GM12878 (cell line): ENCODE measurements at regions not wholly inside any gene's neighbourhood (a gene's known extent, or its start where the extent isn't known, plus 50 kb on each side); places are given as distances from the start of the nearest gene placed in this dataset.

Experiments used
- ATAC-seq: fragments of 200-7000 bp; cut with Tn5 transposase; 3 replicates; pipeline ENCODE4 v1.9.1; 2020; ENCODE audit warnings: mild to moderate bottlenecking, moderate library complexity
- BruUV-seq: library from RNA; stranded (reverse); fragments of 400-500 nt; replicated peaks from 2 replicates; lab custom pipeline; 2021; lab: Mats Ljungman, UMichigan
- CTCF ChIA-PET: fragments of 300-600 bp; sonication (Branson Sonifier 250); formaldehyde crosslinking; extraction: SDS; loops from one replicate; lab custom pipeline; 2021; ENCODE audit warnings: inconsistent platforms; lab: Yijun Ruan, JAX
- POLR2A ChIA-PET: fragments of 350-600 bp; formaldehyde crosslinking; extraction: SDS; loops from one replicate; lab custom pipeline; 2021; ENCODE audit warnings: inconsistent platforms; lab: Charles Lee
- RAD21 ChIA-PET: fragments of 300-600 bp; sonication (Branson Sonifier 250); formaldehyde crosslinking; loops from one replicate; lab custom pipeline; 2023; ENCODE audit warnings: antibody characterized with exemption; ENCODE audit not compliant: unreplicated experiment; lab: Charles Lee
- SMC1A ChIA-PET: fragments of 300-600 bp; sonication (Branson Sonifier 250); formaldehyde crosslinking; loops from one replicate; lab custom pipeline; 2023; ENCODE audit not compliant: unreplicated experiment, uncharacterized antibody; lab: Charles Lee
- DNase-seq: peaks from one replicate; pipeline ENCODE4 v3.0.0-alpha.2; 2011; ENCODE audit warnings: low read depth, low spot score
- FAIRE-seq: peaks from 3 replicates; lab custom pipeline; 2011; peaks lifted over from hg19 to GRCh38; lab: Jason Lieb, UNC
- H2AFZ ChIP-seq: 2 replicates; pipeline ENCODE4 v1.6.0; 2011; ENCODE audit warnings: low read depth, low read length, control low read depth; ENCODE audit not compliant: control insufficient read depth
- H3K27ac ChIP-seq: 2 replicates; pipeline ENCODE4 v1.5.1; 2011; ENCODE audit warnings: control low read depth; ENCODE audit not compliant: control insufficient read depth, insufficient read depth
- H3K27me3 ChIP-seq, 2 experiments: replicated peaks in 1 of 2; 2 replicates each; pipeline versions ENCODE4 v1.6.0 to v1.6.1; 2011; ENCODE audit warnings: low read length in 1 of 2; ENCODE audit not compliant: control insufficient read depth in 2 of 2, insufficient read depth in 2 of 2
- H3K36me3 ChIP-seq, 2 experiments: 2 replicates each; pipeline ENCODE4 v1.5.1; 2011; ENCODE audit warnings: low read length in 1 of 2; ENCODE audit not compliant: control insufficient read depth in 2 of 2, insufficient read depth in 2 of 2
- H3K4me1 ChIP-seq: 2 replicates; pipeline ENCODE4 v1.6.1; 2011; ENCODE audit warnings: mild to moderate bottlenecking, low read length, moderate library complexity, mixed read lengths; ENCODE audit not compliant: control insufficient read depth, insufficient read depth
- H3K4me2 ChIP-seq: 2 replicates; pipeline ENCODE4 v1.6.0; 2011; ENCODE audit warnings: control low read depth; ENCODE audit not compliant: control insufficient read depth, insufficient read depth
- H3K4me3 ChIP-seq: fragments of 200-600 bp; sonication (generic); 2 replicates; pipeline ENCODE4 v1.5.1; 2016
- H3K79me2 ChIP-seq: 2 replicates; pipeline ENCODE4 v1.6.0; 2011; ENCODE audit warnings: low read length; ENCODE audit not compliant: control insufficient read depth, insufficient read depth
- H3K9ac ChIP-seq: 2 replicates; pipeline ENCODE4 v1.8.0; 2011; ENCODE audit warnings: low read length, control low read depth, mixed read lengths; ENCODE audit not compliant: control insufficient read depth, insufficient read depth
- H3K9me3 ChIP-seq: replicated peaks from 3 replicates; pipeline ENCODE4 v1.5.1; 2011; ENCODE audit warnings: mild to moderate bottlenecking, low read length; ENCODE audit not compliant: control insufficient read depth, insufficient read depth
- H4K20me1 ChIP-seq: 2 replicates; pipeline ENCODE4 v1.6.0; 2011; ENCODE audit not compliant: control insufficient read depth, insufficient read depth
- BCL11A ChIP-seq: IDR thresholded peaks from 2 replicates; pipeline ENCODE4 v1.6.1; 2011; ENCODE audit warnings: low read depth, low read length
- CREB1 ChIP-seq: IDR thresholded peaks from 2 replicates; pipeline ENCODE4 v1.6.1; 2012; ENCODE audit warnings: low read depth, mild to moderate bottlenecking, inconsistent platforms
- EGR1 ChIP-seq, 2 experiments: IDR thresholded peaks; 1 replicate in 1 of 2; 2 replicates in 1 of 2; pipeline ENCODE4 v1.6.1; 2011 to 2012; ENCODE audit warnings: low read depth in 2 of 2, low read length in 2 of 2, borderline replicate concordance in 1 of 2, mild to moderate bottlenecking in 1 of 2, moderate library complexity in 1 of 2
- FOS ChIP-seq: IDR thresholded peaks from 3 replicates; pipeline ENCODE4 v1.6.1; 2011; ENCODE audit warnings: borderline replicate concordance; ENCODE audit not compliant: insufficient read length; ENCODE audit errors: extremely low read depth
- POLR2AphosphoS2 ChIP-seq: IDR thresholded peaks from 2 replicates; pipeline ENCODE4 v1.6.1; 2011; ENCODE audit warnings: low read depth, mild to moderate bottlenecking, low read length, improper control_type of control experiment, moderate library complexity
- RCOR1 ChIP-seq: conservative IDR thresholded peaks from 2 replicates; pipeline ENCODE4 v1.6.1; 2012; ENCODE audit warnings: low read depth, low read length, improper control_type of control experiment
- RFX5 ChIP-seq: IDR thresholded peaks from 2 replicates; pipeline ENCODE4 v1.6.1; 2011; ENCODE audit warnings: low read depth, low read length, improper control_type of control experiment
- SUZ12 ChIP-seq: fragments of 200-600 bp; sonication (generic); IDR thresholded peaks from one replicate; pipeline ENCODE4 v1.6.1; 2018; ENCODE audit warnings: antibody characterized with exemption, mild to moderate bottlenecking; ENCODE audit not compliant: unreplicated experiment
- TCF7 ChIP-seq: IDR thresholded peaks from 2 replicates; pipeline ENCODE4 v1.6.1; 2014; ENCODE audit warnings: antibody characterized with exemption, borderline replicate concordance
- YBX1 ChIP-seq: fragments of 450-650 bp; IDR thresholded peaks from 2 replicates; pipeline ENCODE4 v1.6.1; 2016; ENCODE audit warnings: antibody characterized with exemption
- ZNF384 ChIP-seq: IDR thresholded peaks from 2 replicates; pipeline ENCODE4 v1.6.1; 2012; ENCODE audit warnings: low read depth, mild to moderate bottlenecking, low read length, improper control_type of control experiment, borderline replicate concordance
- in situ Hi-C: fragments of 300-500 bp; cut with MboI; formaldehyde crosslinking; loops from 9 replicates; pipeline ENCODE4 v1.14.3; 2018; ENCODE audit warnings: mixed read lengths
- intact Hi-C: fragments of 100-400 bp; cut with micrococcal nuclease; formaldehyde crosslinking; loops from one replicate; pipeline ENCODE4 v1.14.2; 2022; ENCODE audit not compliant: unreplicated experiment
- TF ChIP-seq, protein P1 (sequence below): fragments of 450-650 bp; formaldehyde crosslinking; IDR thresholded peaks from 2 replicates; pipeline ENCODE4 v1.4.0; 2020; ENCODE audit warnings: mild to moderate bottlenecking, moderate library complexity
- TF ChIP-seq, protein P2 (sequence below): IDR thresholded peaks from 2 replicates; pipeline ENCODE4 v1.6.1; 2012; ENCODE audit warnings: mild to moderate bottlenecking, low read depth, low read length
- TF ChIP-seq, protein P3 (sequence below): fragments of 450-650 bp; conservative IDR thresholded peaks from 2 replicates; pipeline ENCODE4 v1.6.1; 2017; ENCODE audit warnings: mild to moderate bottlenecking, moderate library complexity
- TF ChIP-seq, protein P4 (sequence below): IDR thresholded peaks from 2 replicates; pipeline ENCODE4 v1.6.1; 2012; ENCODE audit warnings: low read depth, low read length, improper control_type of control experiment

DNA sequence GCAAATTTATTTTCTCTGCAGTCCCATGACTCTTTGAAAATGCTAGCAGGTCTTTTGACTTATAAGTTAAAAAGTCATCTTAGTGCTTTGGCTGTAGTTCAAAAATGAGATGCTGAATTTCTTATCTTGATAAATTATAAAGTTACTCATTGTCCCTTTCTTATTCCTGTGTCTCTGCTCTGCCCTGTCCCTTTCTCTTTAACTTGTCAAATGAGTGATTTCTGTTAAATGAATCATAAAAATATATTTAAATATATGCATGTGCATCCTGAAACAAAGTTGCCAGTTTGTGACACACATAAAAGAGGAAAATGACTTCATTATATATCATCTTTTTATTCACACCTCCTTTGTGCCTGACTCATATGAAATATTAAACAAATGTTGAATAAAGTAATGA is 1097.3 kb upstream of the EPHA6 start:
- Histone ChIP-seq H3K9me3 (no peaks in the 10 kb centered on the region), H3K27me3 (no peaks in the 10 kb centered on the region), H2AFZ (no peak overlapping the region), H3K9ac (no peak overlapping the region), H3K4me3 (no peak overlapping the region), H3K4me2 (no peak overlapping the region), H3K27ac (no peak overlapping the region), H3K79me2 (no peaks in the 10 kb centered on the region)
- ChIA-PET SMC1A (no interaction called here), POLR2A (no interaction called here), CTCF (interaction anchor here (0.6 kb wide), 1 partner anchor 1415 kb away, joined by 3 read pairs; no protein-coding TSS in a partner anchor)
- intact Hi-C loops = no loop called here
- no TSS peak for BruUV-seq
- TF ChIP-seq BCL11A (no peak), EGR1 (IDR thresholded peaks at IDR 0.05; ENCODE audit: borderline replicate concordance in 1 of 2, low read depth in 2 of 2, low read length in 2 of 2) (no peak), CREB1 (no peak), ZNF384 (no peak), RCOR1 (no peak), SUZ12 (no peak), FOS (no peak), RFX5 (no peak), POLR2AphosphoS2 (no peak), TCF7 (no peak), YBX1 (no peak)
- TF ChIP-seq, protein P1, sequence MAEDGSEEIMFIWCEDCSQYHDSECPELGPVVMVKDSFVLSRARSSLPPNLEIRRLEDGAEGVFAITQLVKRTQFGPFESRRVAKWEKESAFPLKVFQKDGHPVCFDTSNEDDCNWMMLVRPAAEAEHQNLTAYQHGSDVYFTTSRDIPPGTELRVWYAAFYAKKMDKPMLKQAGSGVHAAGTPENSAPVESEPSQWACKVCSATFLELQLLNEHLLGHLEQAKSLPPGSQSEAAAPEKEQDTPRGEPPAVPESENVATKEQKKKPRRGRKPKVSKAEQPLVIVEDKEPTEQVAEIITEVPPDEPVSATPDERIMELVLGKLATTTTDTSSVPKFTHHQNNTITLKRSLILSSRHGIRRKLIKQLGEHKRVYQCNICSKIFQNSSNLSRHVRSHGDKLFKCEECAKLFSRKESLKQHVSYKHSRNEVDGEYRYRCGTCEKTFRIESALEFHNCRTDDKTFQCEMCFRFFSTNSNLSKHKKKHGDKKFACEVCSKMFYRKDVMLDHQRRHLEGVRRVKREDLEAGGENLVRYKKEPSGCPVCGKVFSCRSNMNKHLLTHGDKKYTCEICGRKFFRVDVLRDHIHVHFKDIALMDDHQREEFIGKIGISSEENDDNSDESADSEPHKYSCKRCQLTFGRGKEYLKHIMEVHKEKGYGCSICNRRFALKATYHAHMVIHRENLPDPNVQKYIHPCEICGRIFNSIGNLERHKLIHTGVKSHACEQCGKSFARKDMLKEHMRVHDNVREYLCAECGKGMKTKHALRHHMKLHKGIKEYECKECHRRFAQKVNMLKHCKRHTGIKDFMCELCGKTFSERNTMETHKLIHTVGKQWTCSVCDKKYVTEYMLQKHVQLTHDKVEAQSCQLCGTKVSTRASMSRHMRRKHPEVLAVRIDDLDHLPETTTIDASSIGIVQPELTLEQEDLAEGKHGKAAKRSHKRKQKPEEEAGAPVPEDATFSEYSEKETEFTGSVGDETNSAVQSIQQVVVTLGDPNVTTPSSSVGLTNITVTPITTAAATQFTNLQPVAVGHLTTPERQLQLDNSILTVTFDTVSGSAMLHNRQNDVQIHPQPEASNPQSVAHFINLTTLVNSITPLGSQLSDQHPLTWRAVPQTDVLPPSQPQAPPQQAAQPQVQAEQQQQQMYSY (CRISPR knock-in tag) = no peak
- TF ChIP-seq, protein P2, sequence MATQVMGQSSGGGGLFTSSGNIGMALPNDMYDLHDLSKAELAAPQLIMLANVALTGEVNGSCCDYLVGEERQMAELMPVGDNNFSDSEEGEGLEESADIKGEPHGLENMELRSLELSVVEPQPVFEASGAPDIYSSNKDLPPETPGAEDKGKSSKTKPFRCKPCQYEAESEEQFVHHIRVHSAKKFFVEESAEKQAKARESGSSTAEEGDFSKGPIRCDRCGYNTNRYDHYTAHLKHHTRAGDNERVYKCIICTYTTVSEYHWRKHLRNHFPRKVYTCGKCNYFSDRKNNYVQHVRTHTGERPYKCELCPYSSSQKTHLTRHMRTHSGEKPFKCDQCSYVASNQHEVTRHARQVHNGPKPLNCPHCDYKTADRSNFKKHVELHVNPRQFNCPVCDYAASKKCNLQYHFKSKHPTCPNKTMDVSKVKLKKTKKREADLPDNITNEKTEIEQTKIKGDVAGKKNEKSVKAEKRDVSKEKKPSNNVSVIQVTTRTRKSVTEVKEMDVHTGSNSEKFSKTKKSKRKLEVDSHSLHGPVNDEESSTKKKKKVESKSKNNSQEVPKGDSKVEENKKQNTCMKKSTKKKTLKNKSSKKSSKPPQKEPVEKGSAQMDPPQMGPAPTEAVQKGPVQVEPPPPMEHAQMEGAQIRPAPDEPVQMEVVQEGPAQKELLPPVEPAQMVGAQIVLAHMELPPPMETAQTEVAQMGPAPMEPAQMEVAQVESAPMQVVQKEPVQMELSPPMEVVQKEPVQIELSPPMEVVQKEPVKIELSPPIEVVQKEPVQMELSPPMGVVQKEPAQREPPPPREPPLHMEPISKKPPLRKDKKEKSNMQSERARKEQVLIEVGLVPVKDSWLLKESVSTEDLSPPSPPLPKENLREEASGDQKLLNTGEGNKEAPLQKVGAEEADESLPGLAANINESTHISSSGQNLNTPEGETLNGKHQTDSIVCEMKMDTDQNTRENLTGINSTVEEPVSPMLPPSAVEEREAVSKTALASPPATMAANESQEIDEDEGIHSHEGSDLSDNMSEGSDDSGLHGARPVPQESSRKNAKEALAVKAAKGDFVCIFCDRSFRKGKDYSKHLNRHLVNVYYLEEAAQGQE = no peak
- TF ChIP-seq, protein P3, sequence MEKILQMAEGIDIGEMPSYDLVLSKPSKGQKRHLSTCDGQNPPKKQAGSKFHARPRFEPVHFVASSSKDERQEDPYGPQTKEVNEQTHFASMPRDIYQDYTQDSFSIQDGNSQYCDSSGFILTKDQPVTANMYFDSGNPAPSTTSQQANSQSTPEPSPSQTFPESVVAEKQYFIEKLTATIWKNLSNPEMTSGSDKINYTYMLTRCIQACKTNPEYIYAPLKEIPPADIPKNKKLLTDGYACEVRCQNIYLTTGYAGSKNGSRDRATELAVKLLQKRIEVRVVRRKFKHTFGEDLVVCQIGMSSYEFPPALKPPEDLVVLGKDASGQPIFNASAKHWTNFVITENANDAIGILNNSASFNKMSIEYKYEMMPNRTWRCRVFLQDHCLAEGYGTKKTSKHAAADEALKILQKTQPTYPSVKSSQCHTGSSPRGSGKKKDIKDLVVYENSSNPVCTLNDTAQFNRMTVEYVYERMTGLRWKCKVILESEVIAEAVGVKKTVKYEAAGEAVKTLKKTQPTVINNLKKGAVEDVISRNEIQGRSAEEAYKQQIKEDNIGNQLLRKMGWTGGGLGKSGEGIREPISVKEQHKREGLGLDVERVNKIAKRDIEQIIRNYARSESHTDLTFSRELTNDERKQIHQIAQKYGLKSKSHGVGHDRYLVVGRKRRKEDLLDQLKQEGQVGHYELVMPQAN = no peak
- TF ChIP-seq, protein P4, sequence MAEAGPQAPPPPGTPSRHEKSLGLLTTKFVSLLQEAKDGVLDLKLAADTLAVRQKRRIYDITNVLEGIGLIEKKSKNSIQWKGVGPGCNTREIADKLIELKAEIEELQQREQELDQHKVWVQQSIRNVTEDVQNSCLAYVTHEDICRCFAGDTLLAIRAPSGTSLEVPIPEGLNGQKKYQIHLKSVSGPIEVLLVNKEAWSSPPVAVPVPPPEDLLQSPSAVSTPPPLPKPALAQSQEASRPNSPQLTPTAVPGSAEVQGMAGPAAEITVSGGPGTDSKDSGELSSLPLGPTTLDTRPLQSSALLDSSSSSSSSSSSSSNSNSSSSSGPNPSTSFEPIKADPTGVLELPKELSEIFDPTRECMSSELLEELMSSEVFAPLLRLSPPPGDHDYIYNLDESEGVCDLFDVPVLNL = no peak
- TF ChIP-seq, all 136 proteins: peak for 0
- no peaks in the 10 kb centered on the region for H3K36me3 ChIP-seq
- RAD21 ChIA-PET = no interaction called here
- no peak for FAIRE-seq
- no peaks in the 10 kb centered on the region for H3K4me1 ChIP-seq
- no peak for ATAC-seq
- DNase-seq = no peak
- in situ Hi-C loops = no loop called here
- H4K20me1 ChIP-seq = no peaks in the 10 kb centered on the region
